HFF-Myc (cell line): ENCODE measurements at regions not wholly inside any gene's neighbourhood (a gene's known extent, or its start where the extent isn't known, plus 50 kb on each side); places are given as distances from the start of the nearest gene placed in this dataset.

Experiments
- DNase-seq: peaks from one replicate; pipeline ENCODE4 v3.0.0-alpha.2; 2011; ENCODE audit warnings: low read depth; ENCODE audit errors: extremely low read depth
- H3K4me3 ChIP-seq: replicated peaks from 2 replicates; pipeline ENCODE4 v1.5.1; 2011; ENCODE audit warnings: low read depth, mild to moderate bottlenecking, control low read depth, low read length
- TF ChIP-seq, protein P1 (sequence below): IDR thresholded peaks from 2 replicates; pipeline ENCODE4 v1.5.1; 2012; ENCODE audit warnings: mild to moderate bottlenecking, low read depth, low read length, control low read depth; ENCODE audit errors: missing control alignments

DNA sequence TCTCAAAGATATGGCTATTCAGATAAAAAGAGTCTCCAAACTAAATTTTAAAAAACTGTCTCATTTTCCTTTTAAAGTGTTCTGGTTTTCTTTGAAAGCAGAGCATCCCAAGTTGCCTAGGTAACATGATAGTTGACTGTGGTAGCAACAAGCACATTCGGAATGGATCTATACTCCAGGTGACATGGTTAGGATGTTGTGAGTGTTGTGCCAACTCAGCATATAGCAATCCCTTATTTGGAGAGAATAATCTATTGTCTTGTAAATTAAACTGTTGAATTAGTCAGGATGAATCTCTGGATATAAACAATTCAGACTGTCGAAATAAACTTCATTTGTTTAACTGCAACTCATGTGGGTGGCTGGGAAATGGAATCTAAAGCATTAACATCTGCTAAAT is 418.6 kb downstream of the TUSC7 start:
- no peak for DNase-seq
- TF ChIP-seq, protein P1, sequence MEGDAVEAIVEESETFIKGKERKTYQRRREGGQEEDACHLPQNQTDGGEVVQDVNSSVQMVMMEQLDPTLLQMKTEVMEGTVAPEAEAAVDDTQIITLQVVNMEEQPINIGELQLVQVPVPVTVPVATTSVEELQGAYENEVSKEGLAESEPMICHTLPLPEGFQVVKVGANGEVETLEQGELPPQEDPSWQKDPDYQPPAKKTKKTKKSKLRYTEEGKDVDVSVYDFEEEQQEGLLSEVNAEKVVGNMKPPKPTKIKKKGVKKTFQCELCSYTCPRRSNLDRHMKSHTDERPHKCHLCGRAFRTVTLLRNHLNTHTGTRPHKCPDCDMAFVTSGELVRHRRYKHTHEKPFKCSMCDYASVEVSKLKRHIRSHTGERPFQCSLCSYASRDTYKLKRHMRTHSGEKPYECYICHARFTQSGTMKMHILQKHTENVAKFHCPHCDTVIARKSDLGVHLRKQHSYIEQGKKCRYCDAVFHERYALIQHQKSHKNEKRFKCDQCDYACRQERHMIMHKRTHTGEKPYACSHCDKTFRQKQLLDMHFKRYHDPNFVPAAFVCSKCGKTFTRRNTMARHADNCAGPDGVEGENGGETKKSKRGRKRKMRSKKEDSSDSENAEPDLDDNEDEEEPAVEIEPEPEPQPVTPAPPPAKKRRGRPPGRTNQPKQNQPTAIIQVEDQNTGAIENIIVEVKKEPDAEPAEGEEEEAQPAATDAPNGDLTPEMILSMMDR, result no peak

GRCh38 chr3:117128872-117129271 is 419.3 kb downstream of the TUSC7 start:
- H3K4me3 ChIP-seq, result no peak overlapping the region
- TF ChIP-seq, protein P1, result no peak
- DNase-seq, result no peak

More for the DNA sequence above, 418.6 kb downstream of the TUSC7 start:
- no peak overlapping the region for H3K4me3 ChIP-seq

- DNase-seq, result no peak
- TF ChIP-seq, protein P1, result no peak
- H3K4me3 ChIP-seq, result no peak overlapping the region
These were observed 419.9 kb downstream of the TUSC7 start for GRCh38 chr3:117129516-117129915.

GRCh38 chr3:117130222-117130621 is 420.6 kb downstream of the TUSC7 start:
- no peak for DNase-seq
- TF ChIP-seq, protein P1, result no peak
- H3K4me3 ChIP-seq, result no peak overlapping the region

- H3K4me3 ChIP-seq, result no peak overlapping the region
- no peak for DNase-seq
- TF ChIP-seq, protein P1, result no peak
These were observed 421.7 kb downstream of the TUSC7 start for GRCh38 chr3:117131259-117131658.

GRCh38 chr3:117133066-117133465 is 423.5 kb downstream of the TUSC7 start:
- H3K4me3 ChIP-seq, result no peak overlapping the region
- TF ChIP-seq, protein P1, result no peak
- DNase-seq, result no peak

GRCh38 chr3:117135207-117135606 is 425.6 kb downstream of the TUSC7 start:
- DNase-seq, result no peak

More at GRCh38 chr3:117135207-117135606, 425.6 kb downstream of the TUSC7 start:
- TF ChIP-seq, protein P1, result no peak
- H3K4me3 ChIP-seq, result no peak overlapping the region
